VCaP (cell line): ENCODE measurements at regions not wholly inside any gene's neighbourhood (a gene's known extent, or its start where the extent isn't known, plus 50 kb on each side); places are given as distances from the start of the nearest gene placed in this dataset.

Experiments used
- H3K27ac ChIP-seq: fragments of 450-650 bp; 2 replicates; pipeline ENCODE4 v1.5.1; 2017
- CTCF ChIP-seq: fragments of 450-650 bp; conservative IDR thresholded peaks from 2 replicates; pipeline ENCODE4 v1.5.1; 2017; ENCODE audit warnings: mild to moderate bottlenecking, moderate library complexity

- TF ChIP-seq CTCF, result no peak
- no peak overlapping the region for H3K27ac ChIP-seq
These were observed 60.4 kb upstream of the HAO2 start for GRCh38 chr1:119308130-119308700.

DNA sequence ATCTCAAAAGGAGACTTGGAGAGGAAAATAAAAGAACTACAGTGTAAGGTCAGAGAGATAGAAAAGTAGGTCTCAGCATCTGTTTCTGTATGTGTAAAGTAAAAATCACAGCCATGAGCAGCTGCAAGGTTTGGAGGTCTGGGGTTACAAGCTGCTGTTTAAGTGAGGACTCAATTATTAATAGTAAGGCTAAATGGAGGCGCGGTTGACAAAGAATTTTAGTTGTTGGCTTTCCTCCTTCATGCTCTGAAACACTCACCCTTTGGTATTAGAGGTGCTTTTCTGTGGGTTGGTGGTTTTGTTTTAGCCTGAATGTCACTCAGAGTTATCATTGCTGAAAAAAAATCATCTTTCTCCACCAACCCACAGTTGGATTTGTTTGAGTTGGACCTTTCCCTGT lies 59.8 kb upstream of the HAO2 start:
- H3K27ac ChIP-seq, result no peak overlapping the region
- no peak for TF ChIP-seq CTCF

- TF ChIP-seq CTCF, result no peak
These were observed 58.3 kb upstream of the HAO2 start for GRCh38 chr1:119310301-119310700.

GRCh38 chr1:119312500-119312899 lies 56.1 kb upstream of the HAO2 start:
- no peak for TF ChIP-seq CTCF
- no peak overlapping the region; the same call in 1 of the 2 replicates for H3K27ac ChIP-seq

More at GRCh38 chr1:119310301-119310700, 58.3 kb upstream of the HAO2 start:
- no peak overlapping the region for H3K27ac ChIP-seq

GRCh38 chr1:119314001-119314796 lies 54.4 kb upstream of the HAO2 start:
- no peak for TF ChIP-seq CTCF
- H3K27ac ChIP-seq, result no peak overlapping the region

DNA sequence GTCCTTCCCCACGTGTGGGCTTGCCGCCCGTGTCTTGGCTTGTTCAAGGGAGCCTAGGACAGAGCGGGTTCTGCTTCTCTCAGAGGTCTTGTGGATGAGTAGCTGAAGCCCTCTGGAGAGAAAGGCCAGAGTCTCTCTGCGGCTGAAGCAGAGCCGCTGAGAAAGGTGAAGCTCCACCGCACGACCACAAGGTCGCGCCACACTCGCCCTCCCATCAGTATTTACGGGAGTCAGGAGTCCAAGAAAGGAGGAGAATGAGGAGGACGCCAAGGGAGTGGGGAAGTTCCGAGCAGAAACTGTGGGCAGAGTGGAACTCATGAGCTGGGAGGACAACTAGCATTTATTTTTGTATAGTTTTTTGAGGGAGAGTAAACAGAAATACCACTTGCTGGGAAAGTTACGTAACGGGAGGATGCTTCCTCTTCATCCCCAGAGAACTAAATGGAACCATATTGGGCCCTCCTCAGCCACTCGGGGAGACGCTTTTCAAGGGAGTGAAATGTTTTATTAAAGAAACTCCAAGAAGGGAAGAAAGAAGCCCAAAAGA lies 51.6 kb upstream of the HAO2 start:
- TF ChIP-seq CTCF, result no peak
- H3K27ac ChIP-seq, result no peak overlapping the region

DNA sequence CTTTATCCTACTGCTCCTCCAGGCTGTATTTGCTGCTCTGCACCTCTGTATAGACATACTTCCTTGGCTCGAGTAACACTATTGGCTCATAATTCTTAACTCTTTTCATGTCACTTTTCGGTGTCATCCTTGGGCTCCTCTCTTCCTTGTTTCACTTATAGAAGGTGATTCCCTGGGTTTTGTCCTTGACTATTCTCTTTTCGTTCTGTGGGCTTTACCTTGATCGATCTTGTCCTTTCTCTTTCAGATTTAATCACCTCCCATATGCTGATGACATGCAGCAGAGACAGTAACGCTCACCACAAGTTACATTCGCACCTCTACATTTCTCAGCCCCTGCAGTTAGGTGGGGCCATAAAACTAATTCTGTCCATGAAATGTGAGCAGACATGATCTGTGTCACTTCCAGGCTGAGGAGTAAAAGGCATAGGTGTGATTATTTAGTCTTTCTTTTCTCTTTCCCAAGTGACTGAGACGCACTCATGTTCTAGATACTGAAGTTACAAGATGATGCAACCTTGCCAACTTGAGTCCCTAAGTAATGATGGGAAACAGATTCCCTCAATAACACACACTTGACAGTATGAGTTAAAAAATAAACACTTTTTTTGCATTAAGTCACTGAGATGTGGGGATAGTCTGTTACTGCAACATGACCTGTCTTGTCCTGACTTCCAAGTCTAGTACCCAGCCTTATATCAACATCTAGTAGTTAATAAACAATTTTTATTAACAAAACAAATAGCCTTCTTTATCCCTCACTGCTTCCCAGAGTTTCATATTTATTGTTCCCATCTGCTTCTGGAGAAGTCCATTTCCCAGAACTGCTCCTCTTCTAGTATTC lies 49.9 kb upstream of the HAO2 start:
- no peak for TF ChIP-seq CTCF
- H3K27ac ChIP-seq, result no peak overlapping the region
